NB4 (cell line): ENCODE measurements at regions not wholly inside any gene's neighbourhood (a gene's known extent, or its start where the extent isn't known, plus 50 kb on each side); places are given as distances from the start of the nearest gene placed in this dataset.

ENCODE experiments used
- CTCF ChIP-seq: IDR thresholded peaks from one replicate; pipeline ENCODE4 v1.5.1; 2012; ENCODE audit warnings: low read depth, low read length
- MYC ChIP-seq: IDR thresholded peaks from 2 replicates; pipeline ENCODE4 v1.6.1; 2011; ENCODE audit warnings: low read depth, low read length
- POLR2A ChIP-seq: IDR thresholded peaks from 2 replicates; pipeline ENCODE4 v1.6.1; 2011; ENCODE audit warnings: mild to moderate bottlenecking; ENCODE audit not compliant: insufficient read length; ENCODE audit errors: extremely low read depth
- TF ChIP-seq, protein P1 (sequence below): IDR thresholded peaks from 2 replicates; pipeline ENCODE4 v1.6.1; 2011; ENCODE audit warnings: low read depth, low read length

DNA sequence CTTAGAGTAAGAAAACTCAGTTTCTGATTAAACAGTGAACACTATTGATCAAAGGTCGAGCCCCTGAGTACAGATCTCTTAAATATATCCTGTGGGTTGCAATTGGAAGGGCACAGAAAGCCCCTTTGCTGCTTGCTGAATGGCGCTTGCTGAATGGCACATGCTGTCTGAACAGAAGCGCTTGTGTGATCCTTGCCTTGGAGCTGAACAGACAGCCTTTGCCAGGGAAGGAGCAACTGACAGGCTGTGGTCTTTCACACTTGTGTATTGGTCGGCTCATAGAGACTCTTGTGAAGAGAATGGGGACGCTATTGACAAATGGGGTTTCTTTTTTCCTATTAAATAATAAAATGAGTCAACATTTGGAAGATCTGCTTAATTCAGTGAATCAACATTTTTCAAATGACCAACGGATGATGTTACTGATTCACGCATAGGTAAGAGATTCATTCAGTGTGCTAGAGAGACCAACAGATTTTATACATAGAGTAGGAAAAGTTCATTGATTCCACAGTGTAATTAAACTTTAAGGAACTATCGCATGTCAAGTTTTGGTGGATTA is 99.4 kb upstream of the TNS3 start:
- TF ChIP-seq CTCF (no peak), MYC (no peak), POLR2A (no peak)
- TF ChIP-seq, protein P1, sequence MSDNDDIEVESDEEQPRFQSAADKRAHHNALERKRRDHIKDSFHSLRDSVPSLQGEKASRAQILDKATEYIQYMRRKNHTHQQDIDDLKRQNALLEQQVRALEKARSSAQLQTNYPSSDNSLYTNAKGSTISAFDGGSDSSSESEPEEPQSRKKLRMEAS, result no peak
